HepG2 (cell line): ENCODE measurements at regions not wholly inside any gene's neighbourhood (a gene's known extent, or its start where the extent isn't known, plus 50 kb on each side); places are given as distances from the start of the nearest gene placed in this dataset.

Source experiments
- HOXA5 ChIP-seq: sonication (generic); formaldehyde crosslinking; IDR thresholded peaks from 2 replicates; pipeline ENCODE4 v1.4.0; 2020; ENCODE audit warnings: missing genetic modification reagents
- NR2F1 ChIP-seq, 2 experiments: fragments of 450-650 bp in 1 of 2; formaldehyde crosslinking in 1 of 2; IDR thresholded peaks; 2 replicates each; pipeline versions ENCODE4 v1.5.0 to v1.6.1; 2016 to 2020; ENCODE audit warnings: mild to moderate bottlenecking in 1 of 2, missing compliant biosample characterization in 1 of 2, missing genetic modification reagents in 1 of 2, moderate library complexity in 1 of 2
- PHF21A ChIP-seq: sonication (generic); formaldehyde crosslinking; IDR thresholded peaks from 2 replicates; pipeline ENCODE4 v1.5.0; 2020; ENCODE audit warnings: mild to moderate bottlenecking, missing genetic modification reagents
- POGZ ChIP-seq: sonication (generic); formaldehyde crosslinking; IDR thresholded peaks from 2 replicates; pipeline ENCODE4 v1.4.0; 2020; ENCODE audit warnings: mild to moderate bottlenecking, missing genetic modification reagents
- RARA ChIP-seq: IDR thresholded peaks from 2 replicates; pipeline ENCODE4 v1.6.1; 2016; ENCODE audit warnings: missing genetic modification reagents, missing compliant biosample characterization
- USF2 ChIP-seq, 2 experiments: sonication (generic) in 1 of 2; formaldehyde crosslinking in 1 of 2; IDR thresholded peaks; 2 replicates each; pipeline versions ENCODE4 v1.5.1 to v1.6.1; 2011 to 2020; ENCODE audit warnings: borderline replicate concordance in 1 of 2, low read depth in 1 of 2, low read length in 1 of 2, mild to moderate bottlenecking in 1 of 2, missing genetic modification reagents in 1 of 2, moderate library complexity in 1 of 2
- ZNF501 ChIP-seq: sonication (generic); formaldehyde crosslinking; IDR thresholded peaks from 2 replicates; pipeline ENCODE4 v1.5.1; 2020; ENCODE audit warnings: mild to moderate bottlenecking, moderate library complexity, missing genetic modification reagents
- ZNF691 ChIP-seq: sonication (generic); formaldehyde crosslinking; IDR thresholded peaks from 2 replicates; pipeline ENCODE4 v1.4.0; 2020; ENCODE audit warnings: missing genetic modification reagents, low read depth, mild to moderate bottlenecking, borderline replicate concordance
- TF ChIP-seq, protein P1 (sequence below): IDR thresholded peaks from 2 replicates; pipeline ENCODE4 v1.6.1; 2016; ENCODE audit warnings: mild to moderate bottlenecking
- TF ChIP-seq, protein P2 (sequence below): IDR thresholded peaks from 2 replicates; pipeline ENCODE4 v1.6.1; 2016
- TF ChIP-seq, protein P3 (sequence below): sonication (generic); formaldehyde crosslinking; IDR thresholded peaks from 2 replicates; pipeline ENCODE4 v1.4.0; 2020; ENCODE audit warnings: missing genetic modification reagents, borderline replicate concordance

- TF ChIP-seq PHF21A: 0 out of 2 replicates have a peak, but pooled peaks have one; percentile 17
- 0 out of 2 replicates have a peak, but pooled peaks have one; percentile 45 for TF ChIP-seq ZNF691 (CRISPR knock-in tag)
- TF ChIP-seq, protein P1, sequence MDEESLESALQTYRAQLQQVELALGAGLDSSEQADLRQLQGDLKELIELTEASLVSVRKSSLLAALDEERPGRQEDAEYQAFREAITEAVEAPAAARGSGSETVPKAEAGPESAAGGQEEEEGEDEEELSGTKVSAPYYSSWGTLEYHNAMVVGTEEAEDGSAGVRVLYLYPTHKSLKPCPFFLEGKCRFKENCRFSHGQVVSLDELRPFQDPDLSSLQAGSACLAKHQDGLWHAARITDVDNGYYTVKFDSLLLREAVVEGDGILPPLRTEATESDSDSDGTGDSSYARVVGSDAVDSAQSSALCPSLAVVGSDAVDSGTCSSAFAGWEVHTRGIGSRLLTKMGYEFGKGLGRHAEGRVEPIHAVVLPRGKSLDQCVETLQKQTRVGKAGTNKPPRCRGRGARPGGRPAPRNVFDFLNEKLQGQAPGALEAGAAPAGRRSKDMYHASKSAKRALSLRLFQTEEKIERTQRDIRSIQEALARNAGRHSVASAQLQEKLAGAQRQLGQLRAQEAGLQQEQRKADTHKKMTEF (CRISPR knock-in tag): 0 out of 2 replicates have a peak, but pooled peaks have one; percentile 33
- TF ChIP-seq, protein P2, sequence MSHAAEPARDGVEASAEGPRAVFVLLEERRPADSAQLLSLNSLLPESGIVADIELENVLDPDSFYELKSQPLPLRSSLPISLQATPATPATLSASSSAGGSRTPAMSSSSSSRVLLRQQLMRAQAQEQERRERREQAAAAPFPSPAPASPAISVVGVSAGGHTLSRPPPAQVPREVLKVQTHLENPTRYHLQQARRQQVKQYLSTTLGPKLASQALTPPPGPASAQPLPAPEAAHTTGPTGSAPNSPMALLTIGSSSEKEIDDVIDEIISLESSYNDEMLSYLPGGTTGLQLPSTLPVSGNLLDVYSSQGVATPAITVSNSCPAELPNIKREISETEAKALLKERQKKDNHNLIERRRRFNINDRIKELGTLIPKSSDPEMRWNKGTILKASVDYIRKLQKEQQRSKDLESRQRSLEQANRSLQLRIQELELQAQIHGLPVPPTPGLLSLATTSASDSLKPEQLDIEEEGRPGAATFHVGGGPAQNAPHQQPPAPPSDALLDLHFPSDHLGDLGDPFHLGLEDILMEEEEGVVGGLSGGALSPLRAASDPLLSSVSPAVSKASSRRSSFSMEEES (CRISPR knock-in tag): peak; percentile 69; the same call in 1 of the 2 replicates
- TF ChIP-seq NR2F1 (CRISPR knock-in tag; IDR thresholded peaks at IDR 0.05): peak; percentile 50 to 66; a peak in 3 of 4 replicates
- TF ChIP-seq HOXA5 (CRISPR knock-in tag): no peak
- TF ChIP-seq ZNF501 (CRISPR knock-in tag): 0 out of 2 replicates have a peak, but pooled peaks have one; percentile 23
- TF ChIP-seq, protein P3, sequence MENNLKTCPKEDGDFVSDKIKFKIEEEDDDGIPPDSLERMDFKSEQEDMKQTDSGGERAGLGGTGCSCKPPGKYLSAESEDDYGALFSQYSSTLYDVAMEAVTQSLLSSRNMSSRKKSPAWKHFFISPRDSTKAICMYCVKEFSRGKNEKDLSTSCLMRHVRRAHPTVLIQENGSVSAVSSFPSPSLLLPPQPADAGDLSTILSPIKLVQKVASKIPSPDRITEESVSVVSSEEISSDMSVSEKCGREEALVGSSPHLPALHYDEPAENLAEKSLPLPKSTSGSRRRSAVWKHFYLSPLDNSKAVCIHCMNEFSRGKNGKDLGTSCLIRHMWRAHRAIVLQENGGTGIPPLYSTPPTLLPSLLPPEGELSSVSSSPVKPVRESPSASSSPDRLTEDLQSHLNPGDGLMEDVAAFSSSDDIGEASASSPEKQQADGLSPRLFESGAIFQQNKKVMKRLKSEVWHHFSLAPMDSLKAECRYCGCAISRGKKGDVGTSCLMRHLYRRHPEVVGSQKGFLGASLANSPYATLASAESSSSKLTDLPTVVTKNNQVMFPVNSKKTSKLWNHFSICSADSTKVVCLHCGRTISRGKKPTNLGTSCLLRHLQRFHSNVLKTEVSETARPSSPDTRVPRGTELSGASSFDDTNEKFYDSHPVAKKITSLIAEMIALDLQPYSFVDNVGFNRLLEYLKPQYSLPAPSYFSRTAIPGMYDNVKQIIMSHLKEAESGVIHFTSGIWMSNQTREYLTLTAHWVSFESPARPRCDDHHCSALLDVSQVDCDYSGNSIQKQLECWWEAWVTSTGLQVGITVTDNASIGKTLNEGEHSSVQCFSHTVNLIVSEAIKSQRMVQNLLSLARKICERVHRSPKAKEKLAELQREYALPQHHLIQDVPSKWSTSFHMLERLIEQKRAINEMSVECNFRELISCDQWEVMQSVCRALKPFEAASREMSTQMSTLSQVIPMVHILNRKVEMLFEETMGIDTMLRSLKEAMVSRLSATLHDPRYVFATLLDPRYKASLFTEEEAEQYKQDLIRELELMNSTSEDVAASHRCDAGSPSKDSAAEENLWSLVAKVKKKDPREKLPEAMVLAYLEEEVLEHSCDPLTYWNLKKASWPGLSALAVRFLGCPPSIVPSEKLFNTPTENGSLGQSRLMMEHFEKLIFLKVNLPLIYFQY: no peak
- peak; percentile 46; the same call in 1 of the 2 replicates for TF ChIP-seq POGZ (CRISPR knock-in tag)
- TF ChIP-seq RARA (CRISPR knock-in tag): peak; percentile 72
- no peak for TF ChIP-seq USF2 (IDR thresholded peaks at IDR 0.05; ENCODE audit: low read depth, low read length)
- peak; percentile 65; the same call in 1 of the 2 replicates for TF ChIP-seq USF2 (CRISPR knock-in tag; IDR thresholded peaks at IDR 0.05; ENCODE audit: borderline replicate concordance)
These were observed 192.2 kb upstream of the PELI2 start (continued) for GRCh38 chr14:55926007-55926406.
